Endothelial cell (in vitro differentiated cells): ENCODE measurements at regions not wholly inside any gene's neighbourhood (a gene's known extent, or its start where the extent isn't known, plus 50 kb on each side); places are given as distances from the start of the nearest gene placed in this dataset.

Experiments
- DNase-seq: peaks from one replicate; pipeline ENCODE4 v3.0.0; 2021; ENCODE audit warnings: low spot score
- H3K27ac Mint-ChIP-seq: one replicate; pipeline ENCODE4 v1.8.0; 2021; ENCODE audit warnings: mixed read lengths, inconsistent platforms; ENCODE audit not compliant: unreplicated experiment
- H3K27me3 Mint-ChIP-seq: one replicate; pipeline ENCODE4 v1.8.0; 2021; ENCODE audit warnings: mild to moderate bottlenecking, moderate library complexity, mixed read lengths, inconsistent platforms; ENCODE audit not compliant: unreplicated experiment
- H3K36me3 Mint-ChIP-seq: one replicate; pipeline ENCODE4 v1.8.0; 2021; ENCODE audit warnings: mild to moderate bottlenecking, low read depth, mixed read lengths, inconsistent platforms; ENCODE audit not compliant: unreplicated experiment
- H3K4me1 Mint-ChIP-seq: one replicate; pipeline ENCODE4 v1.8.0; 2021; ENCODE audit warnings: mild to moderate bottlenecking, mixed read lengths, inconsistent platforms; ENCODE audit not compliant: unreplicated experiment
- H3K4me3 Mint-ChIP-seq: one replicate; pipeline ENCODE4 v1.8.0; 2021; ENCODE audit warnings: mild to moderate bottlenecking, mixed read lengths, inconsistent platforms; ENCODE audit not compliant: unreplicated experiment
- H3K9me3 Mint-ChIP-seq: one replicate; pipeline ENCODE4 v1.8.0; 2021; ENCODE audit warnings: mixed read lengths, inconsistent platforms; ENCODE audit not compliant: unreplicated experiment
- CTCF ChIP-seq: fragments of 200-600 bp; sonication (generic); IDR thresholded peaks from one replicate; pipeline ENCODE4 v1.5.0; 2021; ENCODE audit warnings: antibody characterized with exemption; ENCODE audit not compliant: unreplicated experiment

- no peak for TF ChIP-seq CTCF
- Mint-ChIP-seq H3K36me3 (no peaks in the 10 kb centered on the region), H3K27me3 (peaks cover 2% of the 10 kb centered on the region), H3K4me3 (no peak overlapping the region), H3K27ac (no peak overlapping the region), H3K4me1 (no peaks in the 10 kb centered on the region), H3K9me3 (peaks cover 5% of the 10 kb centered on the region)
- no peak for DNase-seq
Measured at GRCh38 chr2:4381049-4381448, 677.7 kb downstream of the DCDC2C start.

DNA sequence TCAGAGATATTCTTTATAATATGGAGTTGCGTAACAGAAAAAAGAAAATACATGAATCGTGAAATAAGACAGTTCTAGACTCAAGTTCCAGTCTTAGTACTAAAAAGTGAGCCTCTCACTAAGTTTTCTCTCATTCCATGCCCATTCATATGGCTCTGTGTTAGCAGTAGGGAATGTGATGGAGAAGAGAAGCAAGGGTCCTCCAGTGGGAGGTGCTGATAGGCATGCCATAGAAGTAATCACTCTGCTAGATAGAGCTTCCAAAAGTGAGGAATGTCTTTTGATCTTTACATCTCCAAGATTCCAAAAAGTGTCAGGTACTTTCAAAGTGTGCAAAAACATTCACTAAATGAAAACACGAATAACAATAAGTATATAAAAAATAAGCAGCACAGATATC lies 678.4 kb downstream of the DCDC2C start:
- no peak for TF ChIP-seq CTCF
- Mint-ChIP-seq H3K9me3 (peaks cover 5% of the 10 kb centered on the region), H3K4me1 (no peaks in the 10 kb centered on the region), H3K27ac (no peak overlapping the region), H3K4me3 (no peak overlapping the region), H3K36me3 (no peaks in the 10 kb centered on the region), H3K27me3 (peaks cover 2% of the 10 kb centered on the region)
- DNase-seq, result no peak

GRCh38 chr2:4391013-4391412 lies 687.6 kb downstream of the DCDC2C start:
- Mint-ChIP-seq H3K27me3 (no peaks in the 10 kb centered on the region), H3K9me3 (peaks cover 18% of the 10 kb centered on the region), H3K4me3 (no peak overlapping the region), H3K36me3 (no peaks in the 10 kb centered on the region), H3K27ac (no peak overlapping the region), H3K4me1 (no peaks in the 10 kb centered on the region)
- no peak for TF ChIP-seq CTCF
- DNase-seq, result no peak

GRCh38 chr2:4404363-4404762 lies 701.0 kb downstream of the DCDC2C start:
- Mint-ChIP-seq H3K4me1 (no peaks in the 10 kb centered on the region), H3K9me3 (peaks cover 7% of the 10 kb centered on the region), H3K27ac (no peak overlapping the region), H3K4me3 (no peak overlapping the region), H3K27me3 (peaks cover 3% of the 10 kb centered on the region), H3K36me3 (peaks cover 2% of the 10 kb centered on the region)
- no peak for TF ChIP-seq CTCF
- no peak for DNase-seq

GRCh38 chr2:4408321-4408720 lies 704.9 kb downstream of the DCDC2C start:
- Mint-ChIP-seq H3K36me3 (peaks cover 8% of the 10 kb centered on the region), H3K9me3 (peaks cover 27% of the 10 kb centered on the region), H3K4me1 (no peaks in the 10 kb centered on the region), H3K4me3 (no peak overlapping the region), H3K27me3 (peaks cover 7% of the 10 kb centered on the region), H3K27ac (no peak overlapping the region)
- no peak for TF ChIP-seq CTCF
- no peak for DNase-seq
